HCT116 (cell line): ENCODE measurements at regions not wholly inside any gene's neighbourhood (a gene's known extent, or its start where the extent isn't known, plus 50 kb on each side); places are given as distances from the start of the nearest gene placed in this dataset.

Source experiments
- ATAC-seq: fragments of 200-7000 bp; cut with Tn5 transposase; 2 replicates; pipeline ENCODE4 v1.9.1; 2020; ENCODE audit warnings: mild to moderate bottlenecking, moderate library complexity
- BruUV-seq: library from RNA; stranded (reverse); fragments of 400-500 nt; replicated peaks from 2 replicates; lab custom pipeline; 2021; lab: Mats Ljungman, UMichigan
- CTCF ChIA-PET: fragments of 300-600 bp; sonication (Branson Sonifier 250); formaldehyde crosslinking; loops from one replicate; lab custom pipeline; 2021; ENCODE audit warnings: antibody characterized with exemption; lab: Charles Lee
- POLR2A ChIA-PET: fragments of 300-600, 350-600 bp; sonication (Branson Sonifier 250); formaldehyde crosslinking; loops from one replicate; lab custom pipeline; 2021; ENCODE audit warnings: antibody characterized with exemption; lab: Charles Lee
- RAD21 ChIA-PET, 2 experiments: fragments of 300-600 bp; sonication (Branson Sonifier 250); formaldehyde crosslinking; loops; one replicate each; lab custom pipeline; 2023; ENCODE audit warnings: low total read pairs in 2 of 2; ENCODE audit not compliant: uncharacterized antibody in 2 of 2, unreplicated experiment in 2 of 2, low non-redundant PET in 1 of 2; lab: Charles Lee
- DNase-seq: peaks from one replicate; pipeline ENCODE4 v3.0.0-alpha.2; 2010; ENCODE audit warnings: low read depth, low spot score
- H2AFZ ChIP-seq: fragments of 200-600 bp; shearing (Covaris generic), sonication (generic); 2 replicates; pipeline ENCODE4 v1.6.1; 2017; ENCODE audit warnings: low read depth, mixed run types, mixed read lengths, antibody characterized with exemption, low read length; ENCODE audit not compliant: poor library complexity, severe bottlenecking
- H3K27ac ChIP-seq: 2 replicates; pipeline ENCODE4 v1.5.1; 2012; ENCODE audit warnings: low read depth, low read length
- H3K27me3 ChIP-seq: fragments of 200-600 bp; sonication (generic); 2 replicates; pipeline ENCODE4 v1.6.1; 2016; ENCODE audit warnings: mixed run types, low read length, mixed read lengths; ENCODE audit not compliant: insufficient read depth
- H3K36me3 ChIP-seq, 2 experiments: fragments of 200-500 bp in 1 of 2; fragments of 200-600 bp in 1 of 2; sonication (Bioruptor generic) in 1 of 2; sonication (generic) in 1 of 2; 2 replicates each; pipeline versions ENCODE4 v1.5.1 to v1.6.1; 2014 to 2016; ENCODE audit warnings: low read length in 2 of 2, inconsistent platforms in 1 of 2, mixed read lengths in 1 of 2, mixed run types in 1 of 2; ENCODE audit not compliant: insufficient read depth in 2 of 2, control insufficient read depth in 1 of 2
- H3K4me1 ChIP-seq, 2 experiments: fragments of 200-600 bp in 1 of 2; sonication (generic) in 1 of 2; 2 replicates each; pipeline versions ENCODE4 v1.5.1 to v1.6.1; 2012 to 2017; ENCODE audit warnings: low read length in 2 of 2, inconsistent platforms in 1 of 2, mild to moderate bottlenecking in 1 of 2, mixed read lengths in 1 of 2, mixed run types in 1 of 2, moderate library complexity in 1 of 2; ENCODE audit not compliant: insufficient read depth in 2 of 2, control insufficient read depth in 1 of 2
- H3K4me2 ChIP-seq: fragments of 200-600 bp; sonication (generic); 2 replicates; pipeline ENCODE4 v1.6.1; 2017; ENCODE audit warnings: mixed run types, low read length, mixed read lengths
- H3K4me3 ChIP-seq, 2 experiments: fragments of 200-600 bp in 1 of 2; sonication (generic) in 1 of 2; replicated peaks in 1 of 2; 2 replicates each; pipeline ENCODE4 v1.5.1; 2011 to 2016; ENCODE audit warnings: low read length in 2 of 2, control low read depth in 1 of 2, low read depth in 1 of 2, mild to moderate bottlenecking in 1 of 2, mixed read lengths in 1 of 2, mixed run types in 1 of 2
- H3K79me2 ChIP-seq: fragments of 200-600 bp; sonication (generic); 2 replicates; pipeline ENCODE4 v1.6.1; 2017; ENCODE audit warnings: mild to moderate bottlenecking, mixed run types, low read length, moderate library complexity, mixed read lengths; ENCODE audit not compliant: insufficient read depth
- H3K9ac ChIP-seq: fragments of 200-600 bp; sonication (generic); 2 replicates; pipeline ENCODE4 v1.6.1; 2016; ENCODE audit warnings: low read length, mixed read lengths
- H3K9me2 ChIP-seq: fragments of 200-600 bp; sonication (generic), shearing (Covaris generic); 2 replicates; pipeline ENCODE4 v1.6.1; 2017; ENCODE audit warnings: mixed run types, mild to moderate bottlenecking, moderate library complexity; ENCODE audit not compliant: insufficient read depth
- H3K9me3 ChIP-seq, 2 experiments: fragments of 200-500 bp in 1 of 2; fragments of 200-600 bp in 1 of 2; sonication (Bioruptor generic) in 1 of 2; sonication (generic) in 1 of 2; 2 replicates each; pipeline ENCODE4 v1.6.1; 2014 to 2017; ENCODE audit warnings: low read length in 2 of 2, mixed read lengths in 2 of 2, inconsistent platforms in 1 of 2, low read depth in 1 of 2, mild to moderate bottlenecking in 1 of 2, mixed run types in 1 of 2, moderate library complexity in 1 of 2; ENCODE audit not compliant: control insufficient read depth in 1 of 2, insufficient read depth in 1 of 2
- H4K20me1 ChIP-seq: fragments of 200-600 bp; sonication (generic), shearing (Covaris generic); 2 replicates; pipeline ENCODE4 v1.6.1; 2017; ENCODE audit warnings: mixed run types, mild to moderate bottlenecking, moderate library complexity; ENCODE audit not compliant: insufficient read depth
- ATF3 ChIP-seq: IDR thresholded peaks from 2 replicates; pipeline ENCODE4 v1.6.1; 2012
- CBX3 ChIP-seq: IDR thresholded peaks from 2 replicates; pipeline ENCODE4 v1.6.1; 2012; ENCODE audit warnings: low read depth
- CTCF ChIP-seq, 3 experiments: fragments of 200-600 bp in 1 of 3; sonication (generic) in 1 of 3; IDR thresholded peaks in 2 of 3; conservative IDR thresholded peaks in 1 of 3; 2 replicates each; pipeline ENCODE4 v1.5.1; 2012 to 2017; ENCODE audit warnings: low read depth in 2 of 3, low read length in 2 of 3, antibody characterized with exemption in 1 of 3, borderline replicate concordance in 1 of 3, control low read depth in 1 of 3, mild to moderate bottlenecking in 1 of 3, mixed read lengths in 1 of 3, mixed run types in 1 of 3, moderate library complexity in 1 of 3; ENCODE audit not compliant: insufficient read depth in 1 of 3
- EGR1 ChIP-seq: IDR thresholded peaks from 2 replicates; pipeline ENCODE4 v1.6.1; 2012; ENCODE audit warnings: low read depth
- ELF1 ChIP-seq: IDR thresholded peaks from 2 replicates; pipeline ENCODE4 v1.6.1; 2012; ENCODE audit warnings: low read depth, borderline replicate concordance
- EZH2 ChIP-seq: fragments of 200-600 bp; sonication (generic); IDR thresholded peaks from 2 replicates; pipeline ENCODE4 v1.6.1; 2017; ENCODE audit warnings: antibody characterized with exemption, mixed run types
- EZH2phosphoT487 ChIP-seq: fragments of 200-600 bp; IDR thresholded peaks from 2 replicates; pipeline ENCODE4 v1.6.1; 2018; ENCODE audit warnings: antibody characterized with exemption, borderline replicate concordance
- FOSL1 ChIP-seq: IDR thresholded peaks from 2 replicates; pipeline ENCODE4 v1.6.1; 2012; ENCODE audit warnings: low read depth
- JUND ChIP-seq: IDR thresholded peaks from 2 replicates; pipeline ENCODE4 v1.6.1; 2012
- RAD21 ChIP-seq: IDR thresholded peaks from 2 replicates; pipeline ENCODE4 v1.6.1; 2012; ENCODE audit warnings: low read depth, mild to moderate bottlenecking
- REST ChIP-seq: IDR thresholded peaks from 2 replicates; pipeline ENCODE4 v1.6.1; 2012; ENCODE audit warnings: low read depth
- SIN3A ChIP-seq: IDR thresholded peaks from 2 replicates; pipeline ENCODE4 v1.6.1; 2012; ENCODE audit warnings: low read depth
- SP1 ChIP-seq: IDR thresholded peaks from 2 replicates; pipeline ENCODE4 v1.6.1; 2012; ENCODE audit warnings: low read depth
- SRF ChIP-seq: IDR thresholded peaks from 2 replicates; pipeline ENCODE4 v1.6.1; 2012; ENCODE audit warnings: low read depth
- YY1 ChIP-seq: IDR thresholded peaks from 2 replicates; pipeline ENCODE4 v1.6.1; 2011; ENCODE audit warnings: low read length, low read depth, moderate library complexity, mild to moderate bottlenecking; ENCODE audit not compliant: insufficient replicate concordance; ENCODE audit errors: extremely low read depth
- ZBTB33 ChIP-seq: IDR thresholded peaks from 2 replicates; pipeline ENCODE4 v1.6.1; 2011; ENCODE audit warnings: mild to moderate bottlenecking, low read length, moderate library complexity; ENCODE audit not compliant: insufficient replicate concordance; ENCODE audit errors: extremely low read depth
- ZFX ChIP-seq: fragments of 450-650 bp; IDR thresholded peaks from 2 replicates; pipeline ENCODE4 v1.6.1; 2017
- ZNF274 ChIP-seq: fragments of 200-500 bp; sonication (Bioruptor generic); IDR thresholded peaks from 2 replicates; pipeline ENCODE4 v1.6.1; 2014; ENCODE audit warnings: mild to moderate bottlenecking, low read depth, low read length, inconsistent platforms
- intact Hi-C: fragments of 100-400 bp; cut with micrococcal nuclease; formaldehyde crosslinking; loops from 2 replicates; pipeline ENCODE4 v1.10.0; 2022

DNA sequence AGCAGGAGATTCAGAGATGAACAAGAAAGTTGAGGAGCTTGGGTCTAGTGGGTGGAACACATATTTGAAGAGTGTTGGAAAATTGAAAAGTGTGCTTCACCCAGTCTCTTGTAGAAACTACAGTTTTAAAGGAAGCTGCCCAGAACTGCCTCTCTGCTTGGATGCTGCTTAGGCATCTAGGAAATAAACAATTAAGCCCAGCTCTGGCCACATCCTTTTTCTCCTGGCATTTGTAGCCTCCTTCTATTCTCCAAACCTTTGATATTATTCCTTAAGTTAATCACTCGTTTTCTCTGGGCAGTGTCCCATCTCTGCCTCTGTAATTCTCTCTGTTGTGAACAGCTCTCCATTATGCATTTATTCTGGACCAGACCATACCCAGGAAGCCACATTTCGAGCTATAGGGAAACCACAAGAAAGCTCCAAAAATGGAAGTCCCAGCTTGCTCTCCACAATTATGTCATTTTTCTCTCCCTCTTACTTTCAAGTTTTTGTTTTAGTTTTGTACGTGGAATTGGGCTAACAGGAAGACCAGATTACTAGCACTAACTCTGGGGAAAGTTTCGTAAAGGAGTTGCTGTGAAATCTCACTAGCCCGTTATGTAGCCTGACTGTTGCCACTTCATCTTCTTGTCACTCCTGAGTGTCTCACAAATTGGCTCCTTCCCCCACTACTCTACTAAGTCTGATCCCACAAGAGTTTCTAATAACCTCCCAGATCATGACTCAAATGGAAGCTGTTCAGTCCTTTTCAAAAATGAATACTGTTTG is 102.2 kb downstream of the NTMT2 start:
- ChIA-PET POLR2A (no interaction called here), CTCF (no interaction called here), RAD21 (no interaction called here)
- TF ChIP-seq YY1, result no peak
- no peak for TF ChIP-seq CTCF (IDR thresholded peaks at IDR 0.05 in 2 of 3, conservative IDR thresholded peaks at IDR 0.05 in 1 of 3; ENCODE audit: borderline replicate concordance in 1 of 3, insufficient read depth in 1 of 3, low read depth in 2 of 3, low read length in 2 of 3)
- no peak for TF ChIP-seq REST
- TF ChIP-seq ATF3, result no peak
- no peak for TF ChIP-seq ELF1
- no peak for TF ChIP-seq ZFX
- no peak for TF ChIP-seq CBX3
- no peak for TF ChIP-seq SRF
- no peak for TF ChIP-seq EGR1
- TF ChIP-seq JUND, result no peak
- no peak for TF ChIP-seq ZBTB33
- TF ChIP-seq EZH2phosphoT487, result no peak
- no peak for TF ChIP-seq SP1
- no peak for TF ChIP-seq ZNF274
- TF ChIP-seq EZH2, result no peak
- no peak for TF ChIP-seq SIN3A
- no peak for TF ChIP-seq RAD21
- TF ChIP-seq FOSL1, result no peak
- no TSS peak for BruUV-seq
- intact Hi-C loops, result no loop called here
- H3K9ac ChIP-seq, result no peak overlapping the region
- H3K4me1 ChIP-seq, result no peaks in the 10 kb centered on the region
- H3K27me3 ChIP-seq, result no peaks in the 10 kb centered on the region
- no peak overlapping the region for H3K4me2 ChIP-seq
- no peaks in the 10 kb centered on the region for H4K20me1 ChIP-seq
- no peak overlapping the region for H3K27ac ChIP-seq
- H3K79me2 ChIP-seq, result no peaks in the 10 kb centered on the region
- H3K9me3 ChIP-seq, result no peaks in the 10 kb centered on the region
- no peaks in the 10 kb centered on the region for H3K36me3 ChIP-seq
- H2AFZ ChIP-seq, result no peak overlapping the region
- no peak for DNase-seq
- H3K9me2 ChIP-seq, result no peaks in the 10 kb centered on the region
- no peak for ATAC-seq
- H3K4me3 ChIP-seq, result no peak overlapping the region
